Spleen (tissue), 7 donors: ENCODE measurements at regions not wholly inside any gene's neighbourhood (a gene's known extent, or its start where the extent isn't known, plus 50 kb on each side); places are given as distances from the start of the nearest gene placed in this dataset.

Experiments
- POLR2A ChIP-seq, 3 donors: fragments of 450-650 bp; IDR thresholded peaks; one replicate each; pipeline ENCODE4 v1.5.1; 2017; ENCODE audit warnings: antibody characterized with exemption in 3 of 3, mild to moderate bottlenecking in 1 of 3
- POLR2AphosphoS5 ChIP-seq, 3 donors: sonication (generic); formaldehyde crosslinking; IDR thresholded peaks; one replicate each; pipeline ENCODE4 v1.5.1; 2017; ENCODE audit warnings: antibody characterized with exemption in 3 of 3
- TF ChIP-seq, protein P1 (sequence below), 11 experiments: fragments of 200-600 bp in 7 of 11; fragments of 450-650 bp in 4 of 11; sonication (generic) in 4 of 11; IDR thresholded peaks in 8 of 11; conservative IDR thresholded peaks in 3 of 11; 1 replicate in 7 of 11; 2 replicates in 4 of 11; pipeline versions ENCODE4 v1.4.0 to v1.8.0; 2016 to 2021; ENCODE audit warnings: antibody characterized with exemption in 11 of 11, inconsistent platforms in 4 of 11, mild to moderate bottlenecking in 1 of 11
- donor health status: DM: no; HTN: no; CAD: no; lungs with moderate emphysema.
- donor health status: DM: no; HTN: no; CAD: no.
- donor health status: DM: no; HTN: no; CAD: no.

DNA sequence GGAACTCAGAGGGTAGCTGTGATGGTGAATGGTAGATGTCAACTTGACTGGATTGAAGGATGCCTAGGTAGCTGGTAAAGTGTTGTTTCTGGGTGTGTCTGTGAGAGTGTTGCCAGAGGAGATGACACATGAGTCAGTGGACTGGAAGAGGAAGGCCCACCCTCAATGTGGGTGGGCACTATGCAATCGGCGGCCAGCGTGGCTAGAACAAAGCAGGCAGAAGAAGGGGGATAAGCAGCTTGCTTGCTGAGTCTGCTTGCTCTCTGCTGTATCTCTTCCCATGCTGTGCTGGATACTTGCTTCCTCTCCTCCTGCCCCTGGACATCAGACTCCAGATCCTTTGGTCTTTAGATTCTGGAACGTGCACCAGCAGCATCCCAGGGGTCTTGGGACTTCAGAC lies 128.1 kb downstream of the AIPL1 start:
- TF ChIP-seq POLR2A (IDR thresholded peaks at IDR 0.05) (no peak), POLR2AphosphoS5 (IDR thresholded peaks at IDR 0.05) (no peak)
- TF ChIP-seq, protein P1, sequence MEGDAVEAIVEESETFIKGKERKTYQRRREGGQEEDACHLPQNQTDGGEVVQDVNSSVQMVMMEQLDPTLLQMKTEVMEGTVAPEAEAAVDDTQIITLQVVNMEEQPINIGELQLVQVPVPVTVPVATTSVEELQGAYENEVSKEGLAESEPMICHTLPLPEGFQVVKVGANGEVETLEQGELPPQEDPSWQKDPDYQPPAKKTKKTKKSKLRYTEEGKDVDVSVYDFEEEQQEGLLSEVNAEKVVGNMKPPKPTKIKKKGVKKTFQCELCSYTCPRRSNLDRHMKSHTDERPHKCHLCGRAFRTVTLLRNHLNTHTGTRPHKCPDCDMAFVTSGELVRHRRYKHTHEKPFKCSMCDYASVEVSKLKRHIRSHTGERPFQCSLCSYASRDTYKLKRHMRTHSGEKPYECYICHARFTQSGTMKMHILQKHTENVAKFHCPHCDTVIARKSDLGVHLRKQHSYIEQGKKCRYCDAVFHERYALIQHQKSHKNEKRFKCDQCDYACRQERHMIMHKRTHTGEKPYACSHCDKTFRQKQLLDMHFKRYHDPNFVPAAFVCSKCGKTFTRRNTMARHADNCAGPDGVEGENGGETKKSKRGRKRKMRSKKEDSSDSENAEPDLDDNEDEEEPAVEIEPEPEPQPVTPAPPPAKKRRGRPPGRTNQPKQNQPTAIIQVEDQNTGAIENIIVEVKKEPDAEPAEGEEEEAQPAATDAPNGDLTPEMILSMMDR (IDR thresholded peaks at IDR 0.05 in 8 of 11, conservative IDR thresholded peaks at IDR 0.05 in 3 of 11) = no peak
